Stimulated activated CD4-positive, alpha-beta T cell treated with anti-CD3 and anti-CD28 coated beads, TNF-alpha, amount 100 ng/mL, for 48 hours (primary cell): ENCODE measurements at regions not wholly inside any gene's neighbourhood (a gene's known extent, or its start where the extent isn't known, plus 50 kb on each side); places are given as distances from the start of the nearest gene placed in this dataset.
"Not testable (repeated sequence)": the region's sequence is repeated elsewhere in the genome, so short reads cannot be mapped to it uniquely, and the experiment has no call there.

Experiments used
- DNase-seq, 3 donors: peaks; one replicate each; pipeline ENCODE4 v3.0.0-alpha.2; 2020; ENCODE audit warnings: low read depth in 3 of 3

DNA sequence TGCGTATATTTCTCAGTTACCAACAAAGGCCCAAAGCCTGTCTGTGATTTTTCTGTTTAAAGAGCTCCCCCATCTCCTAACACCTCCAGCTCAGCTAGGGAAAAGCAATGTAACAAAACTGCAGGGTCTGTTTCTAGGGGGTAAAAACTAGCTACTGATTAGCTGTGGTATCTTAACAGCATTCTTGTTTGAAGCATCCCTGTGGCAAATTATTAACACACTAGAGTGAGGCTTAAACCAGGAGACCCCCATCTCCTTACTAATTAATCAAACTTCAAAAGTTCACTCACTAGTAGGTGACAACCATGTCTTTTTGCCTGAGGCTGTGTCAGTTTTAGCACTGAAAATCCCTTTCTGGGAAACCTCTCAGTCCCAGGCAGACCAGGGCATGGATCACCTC lies 186.2 kb upstream of the PARD3B start:
- no peak for DNase-seq

DNA sequence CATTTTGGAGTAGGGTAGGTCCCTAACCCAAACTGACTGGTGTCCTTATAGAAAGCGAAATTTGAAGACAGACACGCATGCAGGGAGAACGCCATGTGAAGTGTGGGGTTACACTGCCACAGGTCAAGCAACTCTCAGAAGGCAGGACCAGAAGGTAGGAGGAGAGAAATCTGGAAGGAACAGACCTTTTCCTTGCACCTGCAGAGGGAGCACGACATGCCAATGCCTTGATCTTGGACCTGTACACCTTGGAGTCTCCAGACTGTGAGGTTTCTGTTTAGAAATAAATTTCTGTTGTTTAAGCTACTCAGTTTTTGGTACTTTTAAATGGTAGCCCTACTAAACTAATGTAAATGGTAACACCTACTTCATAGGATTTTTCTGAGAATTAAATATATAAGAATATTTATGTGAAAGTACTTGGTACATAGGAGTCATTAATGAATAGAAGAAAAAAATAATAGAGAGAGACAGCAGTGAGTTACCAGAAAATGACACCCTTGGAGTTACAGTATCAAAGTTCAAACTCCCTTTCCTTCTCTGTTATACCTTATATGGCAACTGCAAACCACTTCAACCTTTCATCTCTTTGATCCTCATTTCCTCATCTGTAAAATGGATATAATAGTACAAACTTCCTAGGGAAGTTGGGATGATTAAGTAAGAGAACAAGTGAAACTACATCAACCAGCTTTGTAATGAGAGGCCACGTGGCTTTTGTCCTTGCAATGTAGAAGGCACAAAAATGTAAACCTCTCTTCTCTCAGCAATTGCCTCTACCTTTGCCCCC lies 184.9 kb upstream of the PARD3B start:
- no peak for DNase-seq

- no peak for DNase-seq
Measured at GRCh38 chr2:204361738-204362137, 183.5 kb upstream of the PARD3B start.

DNA sequence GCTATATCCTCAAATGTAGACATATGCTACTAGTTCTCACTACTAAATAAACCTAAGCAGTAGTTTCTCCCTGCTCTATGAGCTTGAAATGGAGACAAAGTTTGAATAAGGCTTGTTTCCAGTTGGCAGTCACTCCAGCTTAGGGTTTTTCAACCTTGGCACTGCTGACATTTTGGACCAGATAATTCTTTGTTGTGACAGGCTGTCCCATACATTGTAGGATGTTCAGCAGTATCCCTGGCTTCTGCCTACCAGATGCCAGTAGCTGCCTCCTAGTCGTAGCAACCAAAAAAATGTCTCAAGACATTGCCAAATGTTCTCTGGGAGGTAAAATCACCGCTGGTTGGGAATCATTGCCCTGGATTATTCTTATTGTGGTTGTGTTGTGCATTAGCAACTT lies 182.7 kb upstream of the PARD3B start:
- no peak for DNase-seq

DNA sequence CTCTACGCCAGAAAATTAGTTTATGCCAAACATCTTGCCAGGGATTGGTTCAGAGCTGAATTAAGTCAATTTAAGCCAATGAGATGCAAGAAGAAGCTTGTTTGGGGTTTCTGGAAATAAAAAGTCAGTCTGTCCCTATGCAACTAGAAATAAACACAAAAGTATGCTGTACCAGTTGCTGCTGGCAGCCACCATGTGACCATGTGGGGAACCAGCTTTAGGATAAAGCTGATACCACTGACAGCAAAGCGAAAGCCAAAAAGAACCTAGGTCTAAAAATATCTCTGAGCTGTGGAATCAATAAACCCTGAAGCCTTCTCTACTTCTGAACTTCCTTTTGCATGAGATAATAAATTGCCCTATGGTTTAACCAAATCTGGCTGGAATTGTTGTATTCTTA lies 181.8 kb upstream of the PARD3B start:
- no peak for DNase-seq

DNA sequence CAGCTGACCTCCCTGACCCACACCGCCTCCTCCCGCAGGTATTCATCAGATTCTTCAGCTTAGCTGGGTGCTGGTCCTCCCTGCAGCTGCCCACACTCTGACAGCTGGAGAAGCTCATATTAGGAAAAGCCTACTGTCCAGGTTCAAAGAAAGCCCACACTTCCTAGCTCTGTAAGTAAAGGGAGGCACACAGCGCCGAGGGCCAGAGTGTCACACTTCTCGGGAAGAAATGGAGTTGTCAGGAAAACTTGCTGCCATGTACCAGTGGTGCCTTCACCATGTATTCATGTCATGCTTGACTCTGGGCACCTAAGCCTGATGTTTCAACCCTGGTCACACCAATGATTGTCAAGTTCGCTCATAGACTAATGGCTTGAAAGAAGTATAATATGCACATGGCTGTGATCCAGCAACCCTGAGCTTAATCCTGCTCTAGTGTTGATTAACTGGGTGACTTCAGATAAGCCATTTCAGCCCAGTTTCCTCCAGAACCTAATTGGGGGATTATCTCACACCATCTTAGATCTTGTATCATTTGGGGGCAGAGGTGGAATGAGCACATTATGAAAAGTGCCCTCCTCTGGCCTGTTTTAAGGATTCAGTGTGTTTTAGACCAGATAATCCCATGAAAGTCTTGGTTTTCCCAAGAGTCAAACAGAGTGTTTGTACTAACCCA lies 180.3 kb upstream of the PARD3B start:
- no peak for DNase-seq

DNA sequence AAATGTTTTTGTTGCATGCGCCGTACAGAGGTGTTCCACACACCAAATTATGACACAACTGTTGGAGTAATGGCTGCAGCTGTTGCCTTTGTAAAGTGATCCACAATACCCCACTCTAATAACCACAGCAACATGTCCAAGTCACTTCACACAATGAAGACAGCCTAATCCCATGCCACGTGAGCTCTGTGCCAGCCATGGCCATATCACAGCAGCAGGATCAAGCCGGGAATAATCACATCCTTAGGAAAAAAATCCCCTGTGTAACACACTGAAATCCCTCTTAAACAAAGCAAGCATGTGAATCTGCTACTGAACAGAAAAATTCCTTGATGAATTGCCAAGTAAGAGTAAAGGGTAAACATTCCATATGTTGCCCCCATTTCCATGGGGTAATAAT lies 179.5 kb upstream of the PARD3B start:
- DNase-seq: no peak

GRCh38 chr2:204367466-204367865 lies 177.8 kb upstream of the PARD3B start:
- DNase-seq: no peak

GRCh38 chr2:204370172-204370718 lies 175.0 kb upstream of the PARD3B start:
- no peak for DNase-seq

DNA sequence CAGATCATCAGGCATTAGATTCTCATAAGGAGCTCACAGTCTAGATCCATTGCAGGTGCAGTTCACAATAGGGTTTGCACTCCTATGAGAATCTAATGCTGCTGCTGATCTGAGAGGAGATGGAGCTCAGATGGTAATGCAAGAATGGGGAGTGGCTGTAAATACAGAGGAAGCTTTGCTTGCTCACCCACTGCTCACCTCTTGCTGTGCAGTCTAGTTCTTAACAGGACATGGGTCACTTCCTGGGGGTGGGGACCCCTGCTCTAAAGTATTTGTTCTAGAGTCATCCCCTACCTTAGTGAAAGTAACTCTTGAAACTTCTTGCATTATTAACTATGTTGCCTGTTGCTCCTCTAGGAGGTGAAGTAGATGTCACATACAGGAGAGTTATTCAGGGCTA lies 171.3 kb upstream of the PARD3B start:
- DNase-seq: no peak

GRCh38 chr2:204380141-204380881 lies 165.0 kb upstream of the PARD3B start:
- DNase-seq: no peak

DNA sequence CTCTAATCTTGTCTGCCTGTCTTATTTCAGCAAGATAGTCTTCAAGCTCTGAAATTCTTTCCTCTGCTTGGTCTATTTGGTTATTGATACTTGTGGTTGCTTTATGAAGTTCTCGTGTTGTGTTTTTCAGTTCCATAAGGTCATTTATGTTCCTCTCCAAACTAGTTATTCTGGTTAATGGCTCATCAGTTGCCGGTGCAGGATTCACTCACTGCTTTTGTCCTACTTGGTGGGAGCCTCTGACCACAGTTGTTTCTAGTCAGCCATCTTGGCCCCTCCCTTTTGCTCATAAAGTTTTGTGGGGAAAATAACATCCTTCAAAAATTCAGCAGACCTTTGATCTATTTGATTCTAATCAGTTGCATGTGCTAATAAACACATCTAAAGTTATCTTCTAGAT lies 158.6 kb upstream of the PARD3B start:
- no peak for DNase-seq

GRCh38 chr2:204389120-204389519 lies 156.2 kb upstream of the PARD3B start:
- DNase-seq: no peak

DNA sequence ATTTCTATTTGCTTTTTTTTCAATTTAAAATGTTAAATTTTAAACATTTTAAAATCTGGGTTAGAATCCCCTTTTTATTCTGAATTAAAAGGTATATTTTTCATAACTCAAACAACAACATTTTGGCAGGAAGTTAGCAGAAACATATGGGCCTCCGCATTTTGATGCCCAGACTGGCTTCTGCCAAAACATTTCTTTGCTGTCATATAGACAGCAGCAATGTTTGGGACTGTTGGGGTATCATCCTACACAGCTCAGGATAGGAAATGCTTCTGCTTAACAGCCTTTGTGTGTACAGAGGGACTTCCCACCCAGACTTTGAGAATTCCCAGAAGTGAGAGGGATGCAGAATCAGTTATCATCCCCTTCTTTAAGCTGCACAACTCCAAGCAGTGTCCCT lies 155.4 kb upstream of the PARD3B start:
- no peak for DNase-seq

DNA sequence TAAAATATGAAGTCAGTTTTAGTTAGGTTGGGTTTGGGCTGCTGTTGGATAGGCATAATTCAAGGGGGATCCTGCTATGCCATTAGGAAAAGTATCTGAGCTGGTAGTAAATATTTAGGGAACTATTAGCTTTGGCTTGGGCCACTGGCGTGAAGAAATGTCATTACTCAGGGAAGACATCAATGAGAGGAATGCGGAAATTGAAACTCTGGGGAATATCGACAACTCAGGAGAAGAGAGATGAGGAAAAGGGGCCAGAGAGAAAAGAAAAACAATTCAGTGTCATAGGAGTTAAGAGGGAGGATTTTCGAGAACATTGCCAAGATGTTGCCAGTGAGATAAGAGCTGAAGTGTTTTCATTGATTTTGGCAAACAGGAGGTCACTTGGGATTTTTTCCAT lies 149.7 kb upstream of the PARD3B start:
- no peak for DNase-seq

DNA sequence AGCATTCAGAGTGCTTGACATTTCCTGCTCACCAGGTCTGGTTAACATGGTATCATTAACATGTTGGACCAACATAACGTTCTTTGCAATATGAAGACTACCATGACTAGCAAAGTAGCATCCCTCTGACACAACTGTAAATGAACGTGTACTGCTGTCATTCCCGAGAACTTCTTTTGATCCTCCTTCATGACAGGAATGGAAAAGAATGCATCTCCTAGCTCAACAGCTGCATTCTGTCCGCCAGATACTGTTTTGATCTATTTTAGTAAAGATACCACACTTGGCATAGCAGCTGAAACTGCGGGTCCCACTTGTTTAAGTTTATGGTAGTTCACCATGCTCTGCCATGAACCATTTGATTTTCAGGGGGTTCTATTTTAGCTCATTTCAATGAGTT lies 144.2 kb upstream of the PARD3B start:
- DNase-seq: no peak

DNA sequence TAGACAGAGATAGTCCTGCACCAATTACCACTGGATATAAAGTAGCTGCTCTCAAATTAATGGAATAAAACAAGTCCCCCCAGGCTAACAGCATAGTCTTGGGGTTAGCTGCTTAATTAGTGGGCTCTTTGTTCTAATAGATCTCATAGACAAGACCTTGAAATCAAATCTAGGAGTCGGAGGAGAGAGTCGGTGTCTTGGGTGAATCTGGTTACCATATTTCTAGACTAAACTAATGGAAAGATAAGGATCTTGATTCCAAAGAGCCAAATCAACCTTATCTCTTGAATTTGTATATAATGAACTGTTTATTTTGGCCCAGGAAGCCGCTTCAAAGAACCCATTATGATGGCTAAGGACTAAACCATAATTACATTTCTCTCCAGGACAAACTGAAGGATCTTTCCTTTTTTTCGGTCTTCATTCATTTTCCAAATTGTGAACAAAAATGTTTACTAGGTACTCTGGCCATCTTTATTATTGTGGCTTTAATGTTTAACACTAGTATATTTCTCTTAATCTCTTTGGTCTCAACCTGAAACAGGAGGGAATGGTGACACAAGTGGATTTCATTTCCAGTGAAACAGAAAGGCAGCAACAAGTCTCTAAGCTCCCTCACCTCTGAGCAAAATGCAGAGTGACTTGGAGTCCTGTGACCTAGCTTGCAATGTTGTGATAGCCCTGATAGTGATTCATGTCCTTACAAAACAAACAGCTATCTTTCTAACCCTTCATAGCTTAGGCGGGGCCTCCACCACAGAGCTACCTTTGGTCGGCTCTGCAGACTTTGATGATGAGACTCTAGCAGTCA lies 137.9 kb upstream of the PARD3B start:
- DNase-seq: no peak

- DNase-seq: not testable (repeated sequence)
Measured at GRCh38 chr2:204412782-204413181, 132.5 kb upstream of the PARD3B start.

DNA sequence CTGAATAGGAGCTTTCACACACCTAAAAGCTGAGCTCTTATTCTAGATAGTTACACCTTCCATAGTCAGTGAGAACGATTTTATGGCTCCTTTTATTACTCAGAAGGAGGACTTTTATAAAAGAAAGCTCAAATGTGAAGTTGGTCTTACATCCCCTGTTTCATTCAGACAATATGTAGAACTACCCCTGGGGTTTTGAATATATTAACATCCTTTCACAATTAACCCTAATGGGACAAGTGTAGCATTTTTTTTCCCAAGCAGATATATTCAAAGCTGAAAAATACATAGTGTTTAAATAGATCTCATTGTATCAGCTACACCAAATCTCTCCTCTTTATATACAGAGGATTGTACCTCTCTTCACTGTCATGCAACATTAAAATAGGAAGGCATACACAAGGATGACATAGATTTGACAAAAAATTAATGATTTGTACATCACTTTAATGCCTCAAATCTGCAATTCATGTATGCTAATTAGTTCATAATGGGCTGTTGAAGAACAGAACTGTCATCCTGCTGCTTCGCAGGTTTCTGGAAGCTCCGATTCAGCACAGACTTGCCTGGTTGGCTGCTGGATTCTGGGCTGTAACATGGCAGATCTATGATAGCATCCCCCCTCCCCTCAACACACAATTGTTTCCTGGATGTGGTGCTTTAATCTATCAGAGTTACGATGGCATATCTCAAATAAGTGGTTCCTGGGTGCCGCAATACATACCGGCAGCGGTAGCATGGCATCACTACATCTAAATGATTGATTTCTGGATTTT lies 129.7 kb upstream of the PARD3B start:
- DNase-seq: no peak

GRCh38 chr2:204416236-204416635 lies 129.0 kb upstream of the PARD3B start:
- no peak for DNase-seq

DNA sequence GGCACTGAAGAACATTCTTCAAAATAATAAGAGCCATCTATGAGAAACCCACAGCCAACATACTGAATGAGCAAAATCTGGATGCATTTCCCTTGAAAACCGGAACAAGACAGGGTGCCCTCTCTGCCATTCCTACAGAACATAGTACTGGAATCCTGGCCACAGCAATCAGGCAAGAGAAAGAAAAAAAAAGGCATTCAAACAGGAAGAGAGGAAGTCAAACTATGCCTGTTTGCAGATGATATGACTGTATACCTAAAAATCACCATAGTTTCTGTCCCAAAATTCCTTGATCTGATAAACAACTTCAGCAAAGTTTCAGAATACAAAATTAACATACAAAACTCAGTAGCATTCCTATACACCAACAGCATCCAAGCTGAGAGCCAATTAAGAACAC lies 119.5 kb upstream of the PARD3B start:
- no peak for DNase-seq
